SHP77 treated with DMSO at 0.1 percent for 48 hours (cell line): ENCODE measurements at regions not wholly inside any gene's neighbourhood (a gene's known extent, or its start where the extent isn't known, plus 50 kb on each side); places are given as distances from the start of the nearest gene placed in this dataset.

Source experiments
- DNase-seq: peaks from one replicate; lab custom pipeline; 2025; lab: John Stamatoyannopoulos, UW

DNA sequence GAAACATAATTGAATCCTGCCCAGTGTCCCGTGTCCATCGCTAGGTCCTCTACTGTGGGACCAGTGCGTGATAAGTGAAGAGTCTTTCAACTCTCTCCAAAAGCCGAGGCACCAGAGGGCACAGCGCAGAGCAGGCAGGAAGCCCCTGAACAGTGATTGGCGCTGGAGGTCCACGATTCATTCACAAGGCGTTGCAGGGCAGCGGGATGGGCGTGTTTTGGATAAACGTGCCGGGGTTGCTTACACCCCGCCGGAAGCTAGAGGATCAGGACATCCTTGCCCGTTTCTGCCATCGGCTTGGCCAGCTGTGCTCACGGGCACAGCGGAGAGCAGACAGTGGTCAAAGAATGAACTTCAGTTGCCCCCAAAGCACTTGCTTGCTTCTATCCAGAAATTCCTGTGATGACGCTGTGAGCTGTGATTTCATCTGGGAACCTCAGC, 86.0 kb upstream of the PFKP start:
- DNase-seq = no peak

- DNase-seq = no peak
These were observed 86.5 kb upstream of the PFKP start for GRCh38 chr10:2980791-2981360.

DNA sequence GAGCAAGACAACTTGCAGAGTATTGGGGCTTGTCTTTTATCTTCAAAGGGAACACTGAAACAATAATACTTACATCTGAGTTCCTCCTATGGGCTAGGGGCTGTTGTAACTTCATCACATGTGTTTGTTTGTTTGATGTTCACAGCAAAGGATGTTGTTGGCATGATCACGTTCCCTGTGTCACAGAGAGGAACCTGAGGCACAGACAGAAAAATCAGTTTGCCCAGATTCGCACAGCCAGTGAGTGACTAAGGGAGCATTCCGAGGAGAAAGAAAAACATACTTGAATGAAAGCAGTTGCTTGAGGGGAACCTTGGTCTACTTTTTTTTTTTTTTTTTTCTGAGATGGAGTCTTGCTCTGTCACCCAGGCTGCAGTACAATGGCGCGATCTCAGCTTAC, 87.2 kb upstream of the PFKP start:
- no peak for DNase-seq

DNA sequence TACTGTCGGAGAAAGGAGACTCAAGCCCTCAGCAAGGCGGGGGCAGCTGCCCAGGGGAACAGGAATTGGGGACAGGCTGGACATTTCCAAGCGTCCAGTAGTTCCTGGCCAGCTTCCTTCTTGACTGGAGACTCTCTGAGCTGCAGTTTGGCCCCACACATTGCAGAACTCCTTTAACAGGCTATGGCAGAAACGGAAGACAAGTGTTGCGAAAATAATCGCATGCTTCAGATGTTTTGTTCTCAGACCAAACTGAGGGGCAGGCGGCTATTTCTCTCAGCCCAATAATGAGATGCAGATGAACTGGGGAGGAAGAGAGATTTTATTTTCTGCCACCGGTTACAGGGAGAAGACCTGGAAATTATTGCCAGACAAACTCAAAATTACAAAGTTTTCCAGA, 88.0 kb upstream of the PFKP start:
- no peak for DNase-seq

GRCh38 chr10:2978574-2979273, 88.6 kb upstream of the PFKP start:
- no peak for DNase-seq

GRCh38 chr10:2978111-2978510, 89.2 kb upstream of the PFKP start:
- DNase-seq = no peak

DNA sequence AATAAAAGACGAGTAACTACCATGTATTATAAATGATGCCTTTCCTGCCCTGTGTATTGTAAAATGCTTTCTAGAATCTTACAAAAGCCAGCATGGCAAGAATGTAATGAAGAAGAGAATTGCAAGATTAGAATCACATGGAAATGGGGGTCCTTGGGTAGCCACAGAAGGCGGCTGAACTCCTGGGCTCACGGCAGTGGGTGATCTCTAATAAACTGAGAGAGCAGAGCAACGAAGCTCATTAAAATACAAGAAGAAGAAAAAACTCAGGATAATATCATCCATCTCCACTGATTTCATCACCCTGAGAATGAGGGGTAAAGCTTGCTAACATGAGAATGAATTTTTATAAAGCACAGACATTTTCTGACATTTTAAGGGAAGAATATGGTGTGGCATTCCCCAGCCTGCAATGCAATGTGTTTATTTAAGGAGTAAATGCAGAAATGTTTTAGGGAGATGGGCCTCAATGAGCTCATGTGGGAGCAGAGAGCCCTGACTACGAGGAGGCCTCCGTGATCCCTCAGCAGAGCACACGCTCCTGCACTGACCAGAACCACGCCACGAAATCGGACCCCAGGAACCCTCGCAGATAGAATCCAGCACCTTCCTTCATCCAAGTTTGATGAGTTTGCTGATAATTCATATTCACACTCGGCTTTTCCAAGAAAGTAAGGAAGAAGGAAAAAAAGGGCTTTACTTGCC, 92.7 kb upstream of the PFKP start:
- no peak for DNase-seq

DNA sequence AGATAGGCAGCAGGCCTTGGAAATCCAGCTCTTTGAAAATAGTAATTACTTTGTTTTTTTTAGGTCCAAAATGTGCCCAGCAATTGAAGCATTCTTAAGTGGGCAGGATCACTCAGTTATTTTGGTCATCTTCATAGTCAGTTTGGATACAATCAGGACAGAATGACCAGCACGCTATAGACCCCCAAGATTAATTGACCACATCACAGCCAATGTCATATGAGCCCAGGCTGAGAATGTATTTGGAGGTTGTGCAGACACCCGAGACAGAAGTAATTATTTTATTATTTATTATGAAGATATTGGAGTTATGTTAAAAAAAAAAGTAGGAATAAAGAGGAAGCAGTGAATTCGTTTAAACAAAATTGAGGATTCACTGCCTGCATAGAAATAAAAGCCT, 93.3 kb upstream of the PFKP start:
- no peak for DNase-seq

DNA sequence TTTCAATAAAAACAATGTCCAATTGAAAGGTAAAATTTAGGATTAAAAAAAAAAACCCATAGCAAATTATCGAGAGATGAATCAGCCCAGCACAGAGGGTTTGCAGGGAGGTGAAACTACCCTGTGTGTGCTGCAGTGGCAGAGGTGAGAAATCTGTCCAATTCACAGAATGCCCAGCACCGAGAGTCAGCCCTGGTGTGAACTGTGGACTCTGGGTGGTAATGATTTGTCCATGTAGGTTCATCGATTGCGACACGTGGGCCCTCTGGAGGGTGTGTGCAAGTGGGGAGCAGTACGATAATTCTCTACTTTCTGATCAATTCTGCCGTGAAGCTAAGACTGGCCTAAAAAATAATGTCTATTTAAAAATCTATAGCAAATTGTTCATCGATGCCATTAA, 94.5 kb upstream of the PFKP start:
- no peak for DNase-seq

DNA sequence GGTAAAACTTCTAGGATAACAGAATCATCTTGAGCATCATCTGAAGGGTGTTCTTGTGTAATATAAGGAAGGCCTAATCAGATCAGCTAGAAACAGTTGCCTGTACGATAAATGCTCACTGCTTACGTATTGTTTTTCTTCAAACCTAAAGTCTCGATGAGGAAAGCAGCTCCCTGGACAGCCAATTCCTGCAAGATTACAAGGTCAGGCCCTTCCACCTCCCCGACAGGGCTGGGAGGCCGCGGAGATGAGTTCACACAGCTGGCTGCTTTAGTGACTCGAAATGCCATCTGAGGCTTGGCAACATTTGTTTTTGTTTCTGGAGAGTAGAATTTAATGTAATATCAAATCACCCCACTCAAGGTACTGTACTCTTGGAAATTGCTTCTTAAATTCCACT, 95.1 kb upstream of the PFKP start:
- no peak for DNase-seq

GRCh38 chr10:2970190-2970823, 97.0 kb upstream of the PFKP start:
- no peak for DNase-seq

- no peak for DNase-seq
These were observed 98.8 kb upstream of the PFKP start for GRCh38 chr10:2968401-2969058.

- no peak for DNase-seq
These were observed 101.2 kb upstream of the PFKP start for GRCh38 chr10:2966134-2966533.

DNA sequence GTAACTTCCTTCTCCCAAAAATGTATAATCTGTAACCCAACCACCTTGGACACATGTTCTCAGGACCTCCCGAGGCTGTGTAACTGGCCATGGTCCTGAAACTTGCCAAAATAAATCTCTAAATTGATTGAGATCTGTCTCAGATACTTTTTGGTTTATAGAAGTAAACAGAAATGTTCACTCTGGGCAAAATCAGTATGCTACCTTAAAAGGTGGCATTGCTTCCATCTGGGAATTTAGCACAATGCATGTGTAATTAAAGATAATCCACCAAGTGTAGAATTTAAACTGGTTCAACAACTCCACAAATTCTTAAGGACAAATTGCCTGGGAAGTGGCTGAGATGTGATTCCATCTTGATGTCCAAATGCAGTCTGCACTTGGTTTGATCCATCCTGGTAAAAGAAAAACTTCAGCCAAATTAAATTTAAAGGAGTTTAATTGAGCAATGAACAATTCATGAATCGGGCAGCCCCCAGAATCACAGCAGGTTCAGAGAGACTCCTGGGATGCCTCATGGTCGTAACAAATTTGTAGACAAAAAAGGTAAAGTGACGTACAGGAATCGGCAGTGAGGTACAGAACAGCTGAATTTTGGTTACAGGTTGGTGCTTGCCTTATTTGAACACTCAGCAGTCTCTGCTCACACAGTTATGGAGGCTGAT, 102.6 kb upstream of the PFKP start:
- DNase-seq = no peak

- DNase-seq = no peak
These were observed 103.3 kb upstream of the PFKP start for GRCh38 chr10:2963889-2964631.

DNA sequence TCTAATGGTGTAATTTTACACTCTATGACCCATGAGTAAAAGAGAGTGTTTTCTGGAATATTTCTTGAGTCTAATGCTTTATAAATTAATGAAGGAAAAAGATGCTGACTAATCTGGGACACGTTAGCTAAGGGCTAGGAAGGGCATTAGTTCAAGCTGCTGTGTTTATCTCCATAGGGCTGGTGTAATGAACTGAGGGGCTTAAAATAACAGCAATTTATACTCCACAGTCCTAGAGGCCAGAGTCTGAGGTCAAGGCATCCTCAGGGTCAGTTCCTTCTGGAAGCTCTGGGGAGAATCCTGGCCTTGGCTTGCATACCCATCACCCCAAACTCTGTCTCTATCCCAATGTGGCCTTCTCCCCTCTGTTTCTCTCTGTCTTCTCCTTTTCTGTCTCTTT, 105.2 kb upstream of the PFKP start:
- DNase-seq = no peak

DNA sequence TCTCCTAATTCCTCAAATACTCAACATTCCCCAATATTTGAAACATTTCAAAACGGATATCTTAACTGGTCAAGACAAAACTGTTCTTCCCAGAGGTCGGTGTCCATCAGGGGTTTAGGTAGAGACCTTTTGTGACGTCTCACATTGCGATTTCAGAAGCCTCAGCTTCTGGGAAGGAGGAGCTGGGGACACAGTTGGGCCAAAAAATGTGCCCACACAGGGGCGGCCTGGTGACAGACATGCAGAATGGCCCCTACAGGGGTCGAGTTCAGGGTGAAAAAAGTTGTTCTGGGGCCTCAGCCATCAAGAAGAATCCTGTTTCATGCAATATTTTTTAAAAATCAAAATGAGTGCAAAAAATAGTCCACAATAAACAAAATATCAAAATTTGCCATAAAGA, 108.7 kb upstream of the PFKP start:
- DNase-seq = no peak

DNA sequence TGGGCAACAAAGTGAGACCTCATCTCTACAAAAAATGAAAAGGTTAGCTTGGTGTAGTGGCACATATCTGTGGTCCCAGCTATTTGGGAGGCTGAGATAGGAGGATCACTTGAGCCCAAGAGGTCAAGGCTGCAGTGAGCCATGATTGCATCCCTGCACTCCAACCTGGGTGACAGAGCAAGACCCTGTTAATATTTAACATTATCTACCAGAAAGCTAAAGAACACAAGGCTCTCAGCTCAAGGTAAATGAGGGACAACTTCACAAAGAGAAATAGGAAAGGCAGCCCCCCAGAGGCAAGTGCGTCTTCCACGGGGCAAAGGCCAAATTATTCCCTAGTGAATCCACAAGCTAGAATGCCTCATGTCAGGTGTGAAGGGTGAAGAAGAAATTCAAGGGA, 109.6 kb upstream of the PFKP start:
- DNase-seq = no peak

GRCh38 chr10:2955064-2955463, 112.3 kb upstream of the PFKP start:
- DNase-seq = no peak

GRCh38 chr10:2953495-2953894, 113.9 kb upstream of the PFKP start:
- no peak for DNase-seq

DNA sequence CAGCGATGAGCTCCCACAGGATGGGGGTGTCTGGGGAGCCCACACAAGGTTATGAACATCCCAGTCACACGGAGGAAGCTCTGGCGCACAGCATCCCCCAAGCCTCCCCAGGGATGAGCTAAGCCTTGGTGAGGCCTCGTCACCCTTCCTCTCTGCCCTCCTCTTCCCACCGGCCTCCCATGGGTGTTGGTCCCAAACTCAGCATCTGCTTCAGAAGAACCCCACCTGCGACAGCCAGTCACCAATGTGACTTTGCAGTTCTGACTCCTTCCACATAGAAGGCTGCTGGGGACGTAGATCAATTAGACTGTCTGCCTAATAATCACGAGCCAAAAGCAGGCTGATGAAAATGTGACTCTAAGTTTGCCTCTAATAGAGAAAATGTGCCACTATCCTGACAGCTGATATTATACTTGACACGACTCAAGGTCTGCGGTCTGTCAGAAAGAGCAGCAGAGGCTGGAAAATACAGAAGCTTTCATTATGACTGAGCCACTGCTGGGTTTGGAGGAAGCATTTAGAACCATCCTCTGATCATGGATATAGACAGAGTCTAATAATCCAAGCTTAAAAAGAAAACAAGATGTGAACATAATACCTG, 116.0 kb upstream of the PFKP start:
- no peak for DNase-seq
